H9 (cell line): ENCODE measurements at regions not wholly inside any gene's neighbourhood (a gene's known extent, or its start where the extent isn't known, plus 50 kb on each side); places are given as distances from the start of the nearest gene placed in this dataset.
"Not testable (repeated sequence)": the region's sequence is repeated elsewhere in the genome, so short reads cannot be mapped to it uniquely, and the experiment has no call there.

Experiments
- DNase-seq: peaks from one replicate; pipeline ENCODE4 v3.0.0-alpha.2; 2017
- H2AFZ ChIP-seq: one replicate; pipeline ENCODE4 v1.6.1; 2013; ENCODE audit warnings: mild to moderate bottlenecking, low read length, control low read depth, moderate library complexity
- H2AK5ac ChIP-seq: 2 replicates; pipeline ENCODE4 v1.6.1; 2013; ENCODE audit warnings: low read length, control low read depth, mixed read lengths; ENCODE audit not compliant: insufficient read length
- H2BK120ac ChIP-seq: one replicate; pipeline ENCODE4 v1.6.1; 2013; ENCODE audit warnings: low read depth, mild to moderate bottlenecking, low read length, control low read depth, inconsistent platforms; ENCODE audit not compliant: poor library complexity, severe bottlenecking
- H2BK12ac ChIP-seq: 2 replicates; pipeline ENCODE4 v1.6.1; 2013; ENCODE audit warnings: low read length, control low read depth, mixed read lengths, low read depth; ENCODE audit not compliant: insufficient read length
- H2BK15ac ChIP-seq: 2 replicates; pipeline ENCODE4 v1.6.1; 2013; ENCODE audit warnings: low read depth, low read length, control low read depth
- H2BK20ac ChIP-seq: one replicate; pipeline ENCODE4 v1.6.1; 2013; ENCODE audit warnings: low read depth, mild to moderate bottlenecking, low read length, control low read depth, inconsistent platforms; ENCODE audit not compliant: poor library complexity, severe bottlenecking
- H2BK5ac ChIP-seq: 2 replicates; pipeline ENCODE4 v1.6.1; 2013; ENCODE audit warnings: low read length, control low read depth, mixed read lengths; ENCODE audit not compliant: insufficient read length
- H3K14ac ChIP-seq: 2 replicates; pipeline ENCODE4 v1.6.1; 2013; ENCODE audit warnings: low read length, control low read depth; ENCODE audit not compliant: insufficient read depth
- H3K18ac ChIP-seq: 2 replicates; pipeline ENCODE4 v1.6.1; 2013; ENCODE audit warnings: low read depth, mild to moderate bottlenecking, mixed read lengths, low read length, control low read depth; ENCODE audit not compliant: insufficient read length
- H3K23ac ChIP-seq: 2 replicates; pipeline ENCODE4 v1.6.1; 2013; ENCODE audit warnings: low read length, control low read depth, mixed read lengths, low read depth; ENCODE audit not compliant: insufficient read length
- H3K23me2 ChIP-seq: 2 replicates; pipeline ENCODE4 v1.6.1; 2013; ENCODE audit warnings: low read depth, mild to moderate bottlenecking, mixed read lengths, low read length, control low read depth; ENCODE audit not compliant: insufficient read length, poor library complexity, severe bottlenecking
- H3K27ac ChIP-seq: 2 replicates; pipeline ENCODE4 v1.5.1; 2013; ENCODE audit warnings: low read length, control low read depth, mixed read lengths, low read depth; ENCODE audit not compliant: insufficient read length
- H3K27me3 ChIP-seq: 2 replicates; pipeline ENCODE4 v1.6.1; 2013; ENCODE audit warnings: low read length, control low read depth, inconsistent platforms; ENCODE audit not compliant: insufficient read depth
- H3K4ac ChIP-seq: 2 replicates; pipeline ENCODE4 v1.6.1; 2013; ENCODE audit warnings: low read depth, mild to moderate bottlenecking, control low read depth, inconsistent platforms, low read length, moderate library complexity
- H3K4me1 ChIP-seq: 2 replicates; pipeline ENCODE4 v1.6.1; 2013; ENCODE audit warnings: low read length, control low read depth, inconsistent platforms; ENCODE audit not compliant: insufficient read depth
- H3K4me2 ChIP-seq: 2 replicates; pipeline ENCODE4 v1.6.1; 2013; ENCODE audit warnings: low read length, control low read depth, mixed read lengths; ENCODE audit not compliant: insufficient read length, insufficient read depth
- H3K56ac ChIP-seq: 2 replicates; pipeline ENCODE4 v1.6.1; 2013; ENCODE audit warnings: low read depth, mild to moderate bottlenecking, mixed read lengths, low read length, control low read depth; ENCODE audit not compliant: insufficient read length
- H3K79me1 ChIP-seq: 2 replicates; pipeline ENCODE4 v1.6.1; 2013; ENCODE audit warnings: low read depth, mild to moderate bottlenecking, moderate library complexity, low read length, control low read depth, inconsistent platforms; ENCODE audit not compliant: insufficient read depth, poor library complexity, severe bottlenecking
- H3K79me2 ChIP-seq: 2 replicates; pipeline ENCODE4 v1.6.1; 2013; ENCODE audit warnings: low read length, control low read depth, inconsistent platforms; ENCODE audit not compliant: insufficient read depth
- H3K9ac ChIP-seq: 2 replicates; pipeline ENCODE4 v1.6.1; 2013; ENCODE audit warnings: low read length, control low read depth, mixed read lengths; ENCODE audit not compliant: insufficient read length; ENCODE audit errors: extremely low read depth
- H3K9me3 ChIP-seq: one replicate; pipeline ENCODE4 v1.6.1; 2013; ENCODE audit warnings: low read depth, low read length, inconsistent platforms; ENCODE audit not compliant: control insufficient read depth
- H3T11ph ChIP-seq: one replicate; pipeline ENCODE4 v1.6.1; 2013; ENCODE audit warnings: mild to moderate bottlenecking, low read length, control low read depth, inconsistent platforms
- H4K20me1 ChIP-seq: one replicate; pipeline ENCODE4 v1.6.1; 2013; ENCODE audit not compliant: control insufficient read depth, insufficient read length, insufficient read depth
- H4K5ac ChIP-seq: 2 replicates; pipeline ENCODE4 v1.6.1; 2013; ENCODE audit warnings: low read depth, mild to moderate bottlenecking, mixed read lengths, low read length, control low read depth; ENCODE audit not compliant: insufficient read length
- H4K8ac ChIP-seq: replicated peaks from 2 replicates; pipeline ENCODE4 v1.6.1; 2013; ENCODE audit warnings: low read length, control low read depth, mixed read lengths, low read depth; ENCODE audit not compliant: insufficient read length
- H4K91ac ChIP-seq: 2 replicates; pipeline ENCODE4 v1.6.1; 2013; ENCODE audit warnings: low read depth, mild to moderate bottlenecking, moderate library complexity, mixed read lengths, low read length, control low read depth; ENCODE audit not compliant: insufficient read length
- H3K27ac Mint-ChIP-seq, 3 experiments: 2 replicates in 2 of 3; 3 replicates in 1 of 3; pipeline ENCODE4 v1.8.0; 2020 to 2021; ENCODE audit warnings: mixed read lengths in 3 of 3, mild to moderate bottlenecking in 1 of 3, moderate library complexity in 1 of 3
- H3K27me3 Mint-ChIP-seq: 2 replicates; pipeline ENCODE4 v1.8.0; 2021; ENCODE audit warnings: low read depth, mild to moderate bottlenecking, moderate library complexity, mixed read lengths
- H3K36me3 Mint-ChIP-seq, 3 experiments: 2 replicates in 2 of 3; 3 replicates in 1 of 3; pipeline ENCODE4 v1.8.0; 2020 to 2021; ENCODE audit warnings: low read depth in 3 of 3, mixed read lengths in 3 of 3; ENCODE audit not compliant: insufficient read depth in 1 of 3
- H3K4me1 Mint-ChIP-seq, 2 experiments: 2 replicates each; pipeline ENCODE4 v1.8.0; 2020; ENCODE audit warnings: mixed read lengths in 2 of 2
- H3K4me3 Mint-ChIP-seq, 2 experiments: 2 replicates in 1 of 2; 3 replicates in 1 of 2; pipeline ENCODE4 v1.8.0; 2020 to 2021; ENCODE audit warnings: mild to moderate bottlenecking in 2 of 2, mixed read lengths in 2 of 2, moderate library complexity in 1 of 2
- H3K9me3 Mint-ChIP-seq, 2 experiments: 2 replicates in 1 of 2; 3 replicates in 1 of 2; pipeline ENCODE4 v1.8.0; 2020; ENCODE audit warnings: mild to moderate bottlenecking in 2 of 2, mixed read lengths in 2 of 2, moderate library complexity in 1 of 2
- WGBS: extraction: QIAGEN DNeasy Blood & Tissue Kit; methylation state at CpG from one replicate; pipeline ENCODE4 v1.1.7; 2013; ENCODE audit warnings: missing lambda C conversion rate, low lambda C conversion rate, mixed read lengths; ENCODE audit not compliant: insufficient read length; ENCODE audit errors: extremely low coverage; 5-methylcytosine and 5-hydroxymethylcytosine counted together

- not testable (repeated sequence) for H4K91ac ChIP-seq, H3K23me2 ChIP-seq, H3T11ph ChIP-seq, H2AK5ac ChIP-seq, H3K56ac ChIP-seq, H3K27ac ChIP-seq, H2BK120ac ChIP-seq, H2BK15ac ChIP-seq, H3K18ac ChIP-seq, H3K27ac Mint-ChIP-seq, DNase-seq, H2BK20ac ChIP-seq, H3K4ac ChIP-seq, H3K9me3 ChIP-seq, H3K27me3 ChIP-seq, H3K4me1 ChIP-seq, H3K9me3 Mint-ChIP-seq, H3K14ac ChIP-seq, H3K4me1 Mint-ChIP-seq, H4K5ac ChIP-seq, H3K9ac ChIP-seq, H3K79me2 ChIP-seq, H2BK5ac ChIP-seq, H4K20me1 ChIP-seq, H3K4me3 Mint-ChIP-seq, H4K8ac ChIP-seq, H2BK12ac ChIP-seq, H3K23ac ChIP-seq, H2AFZ ChIP-seq, H3K27me3 Mint-ChIP-seq, H3K79me1 ChIP-seq, H3K36me3 Mint-ChIP-seq, H3K4me2 ChIP-seq
- WGBS: no CpG with 5 or more reads among the region's 36 CpGs
Measured at GRCh38 chr21:6091335-6092027, 4429.9 kb upstream of the TPTE start.

- H3K23ac ChIP-seq, H4K5ac ChIP-seq, H3K4me3 Mint-ChIP-seq, H3K4ac ChIP-seq, H2BK15ac ChIP-seq, H3K23me2 ChIP-seq, H2BK12ac ChIP-seq, H2BK20ac ChIP-seq, H3K27ac ChIP-seq, H3K4me2 ChIP-seq, H3K4me1 ChIP-seq, H3K27me3 ChIP-seq, H3T11ph ChIP-seq, H3K56ac ChIP-seq, H2AK5ac ChIP-seq, H4K91ac ChIP-seq, H3K18ac ChIP-seq, H3K14ac ChIP-seq, H2BK5ac ChIP-seq, H3K36me3 Mint-ChIP-seq, DNase-seq, H4K8ac ChIP-seq, H3K79me1 ChIP-seq, H3K79me2 ChIP-seq, H3K27me3 Mint-ChIP-seq, H2AFZ ChIP-seq, H3K9me3 ChIP-seq, H2BK120ac ChIP-seq, H3K9me3 Mint-ChIP-seq, H3K9ac ChIP-seq, H3K27ac Mint-ChIP-seq, H4K20me1 ChIP-seq, H3K4me1 Mint-ChIP-seq: not testable (repeated sequence)
- no CpG with 5 or more reads among the region's 13 CpGs for WGBS
Measured at GRCh38 chr21:6092401-6092800, 4429.0 kb upstream of the TPTE start.
